IPS-18c (cell line): ENCODE measurements at regions not wholly inside any gene's neighbourhood (a gene's known extent, or its start where the extent isn't known, plus 50 kb on each side); places are given as distances from the start of the nearest gene placed in this dataset.

Experiments
- H3K4me3 ChIP-seq: 2 replicates; pipeline ENCODE4 v1.7.0; 2013; ENCODE audit warnings: low read depth, mild to moderate bottlenecking, low read length, moderate library complexity; ENCODE audit not compliant: insufficient read depth
- H3K9me3 ChIP-seq: one replicate; pipeline ENCODE4 v1.6.1; 2013; ENCODE audit warnings: mild to moderate bottlenecking, low read length, moderate library complexity; ENCODE audit not compliant: control insufficient read depth, insufficient read depth

DNA sequence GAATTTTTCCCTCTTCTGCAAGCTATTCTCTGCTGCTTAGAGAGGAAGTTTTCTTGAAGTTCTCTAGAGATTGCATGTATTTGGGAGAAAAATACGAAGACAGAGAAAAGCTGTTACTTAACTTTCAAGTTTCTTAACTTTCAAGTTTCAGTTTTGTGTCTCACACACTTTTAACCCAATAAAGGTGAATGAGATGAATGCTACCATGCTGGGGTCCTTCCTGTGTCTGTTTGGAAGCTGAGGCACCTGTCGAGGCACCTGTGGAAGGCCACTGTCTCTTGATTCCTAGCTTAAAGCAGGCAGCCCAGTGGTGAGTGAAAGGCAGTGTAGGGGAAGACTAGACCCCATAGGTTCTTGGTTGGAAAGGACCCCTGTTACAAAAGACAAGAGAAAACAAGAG, 372.8 kb upstream of the JARID2 start:
- Histone ChIP-seq H3K4me3 (no peak overlapping the region), H3K9me3 (no peaks in the 10 kb centered on the region)

DNA sequence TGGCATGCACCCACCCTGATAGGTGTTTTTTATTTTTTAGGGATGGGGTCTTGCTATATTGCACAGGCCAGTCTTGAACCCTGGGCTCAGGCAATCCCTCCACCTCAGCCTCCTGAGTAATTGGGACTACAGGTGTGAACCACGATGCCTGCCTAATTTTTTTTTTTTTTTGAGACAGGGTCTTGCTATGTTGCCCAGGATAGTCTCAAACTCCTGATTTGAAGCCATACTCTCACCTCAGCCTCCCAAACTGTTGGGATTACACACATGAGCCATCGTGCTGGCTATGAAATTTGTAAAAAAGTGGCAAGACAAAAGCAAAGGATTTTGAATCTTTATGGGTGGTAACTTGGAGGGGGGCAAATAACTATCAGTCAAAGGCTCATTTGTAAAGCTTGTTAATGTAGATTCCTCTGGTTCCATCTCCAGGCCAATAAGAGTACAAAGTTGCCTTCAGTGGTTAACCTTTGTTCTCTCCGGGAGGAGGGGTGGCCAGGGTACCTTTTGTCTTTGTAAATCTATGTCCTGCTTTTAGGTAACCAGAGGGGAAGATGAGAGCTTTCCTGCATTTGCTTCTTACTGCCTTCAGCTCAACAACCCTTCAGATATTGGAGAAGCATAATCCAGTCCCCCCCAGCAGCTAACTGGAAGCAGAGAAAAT, 372.0 kb upstream of the JARID2 start:
- no peaks in the 10 kb centered on the region for H3K9me3 ChIP-seq
- no peak overlapping the region for H3K4me3 ChIP-seq

DNA sequence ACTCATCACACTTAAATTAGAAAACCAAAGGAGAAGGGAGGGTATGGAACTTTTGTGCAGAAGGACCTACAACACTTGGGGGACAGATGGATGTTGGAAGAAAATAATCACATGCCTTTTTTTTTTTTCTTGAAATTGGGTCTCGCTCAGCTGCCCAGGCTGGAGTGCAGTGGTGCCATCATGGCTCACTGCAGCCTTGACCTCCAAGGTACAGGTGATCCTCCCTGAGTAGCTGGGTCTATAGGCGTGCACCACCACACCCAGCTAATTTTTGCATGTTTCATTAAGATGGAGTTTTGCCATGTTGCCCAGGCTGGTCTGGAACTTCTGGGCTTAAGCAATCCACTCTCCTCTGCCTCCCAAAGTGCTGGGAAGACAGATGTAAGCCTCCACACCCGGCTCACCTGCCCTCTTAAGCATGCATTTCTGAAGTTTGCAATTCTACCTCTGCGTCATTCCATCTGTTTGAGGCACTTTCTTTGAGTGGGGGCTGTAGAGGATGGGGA, 370.8 kb upstream of the JARID2 start:
- Histone ChIP-seq H3K4me3 (no peak overlapping the region), H3K9me3 (no peaks in the 10 kb centered on the region)

DNA sequence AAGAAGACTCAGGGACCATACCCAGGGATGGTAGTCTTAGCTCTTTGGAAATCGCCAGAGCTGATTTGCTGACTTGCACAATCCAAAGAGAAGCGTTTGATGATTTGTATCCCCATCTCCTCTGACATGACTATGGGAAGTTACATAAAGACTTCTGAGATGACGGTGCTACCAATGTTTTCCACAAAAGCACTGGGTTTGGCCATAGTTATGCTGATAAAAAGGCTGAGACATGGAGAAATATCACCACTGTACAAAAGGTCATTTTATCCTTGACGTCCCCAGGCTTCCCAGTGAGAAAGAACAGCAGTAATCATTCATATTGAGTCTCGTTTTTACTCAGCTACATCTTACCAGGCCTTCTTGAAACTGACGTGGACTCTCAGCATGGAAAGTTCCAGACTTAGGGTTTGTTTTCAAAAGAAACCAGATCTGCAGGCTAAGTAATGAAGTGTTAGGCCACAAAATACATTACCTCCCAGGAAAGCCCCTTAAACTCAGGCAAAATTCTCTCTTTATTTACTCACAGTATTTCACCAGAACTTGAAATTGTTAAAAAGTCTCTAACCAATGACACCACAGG, 370.3 kb upstream of the JARID2 start:
- H3K4me3 ChIP-seq = no peak overlapping the region
- H3K9me3 ChIP-seq = no peaks in the 10 kb centered on the region

DNA sequence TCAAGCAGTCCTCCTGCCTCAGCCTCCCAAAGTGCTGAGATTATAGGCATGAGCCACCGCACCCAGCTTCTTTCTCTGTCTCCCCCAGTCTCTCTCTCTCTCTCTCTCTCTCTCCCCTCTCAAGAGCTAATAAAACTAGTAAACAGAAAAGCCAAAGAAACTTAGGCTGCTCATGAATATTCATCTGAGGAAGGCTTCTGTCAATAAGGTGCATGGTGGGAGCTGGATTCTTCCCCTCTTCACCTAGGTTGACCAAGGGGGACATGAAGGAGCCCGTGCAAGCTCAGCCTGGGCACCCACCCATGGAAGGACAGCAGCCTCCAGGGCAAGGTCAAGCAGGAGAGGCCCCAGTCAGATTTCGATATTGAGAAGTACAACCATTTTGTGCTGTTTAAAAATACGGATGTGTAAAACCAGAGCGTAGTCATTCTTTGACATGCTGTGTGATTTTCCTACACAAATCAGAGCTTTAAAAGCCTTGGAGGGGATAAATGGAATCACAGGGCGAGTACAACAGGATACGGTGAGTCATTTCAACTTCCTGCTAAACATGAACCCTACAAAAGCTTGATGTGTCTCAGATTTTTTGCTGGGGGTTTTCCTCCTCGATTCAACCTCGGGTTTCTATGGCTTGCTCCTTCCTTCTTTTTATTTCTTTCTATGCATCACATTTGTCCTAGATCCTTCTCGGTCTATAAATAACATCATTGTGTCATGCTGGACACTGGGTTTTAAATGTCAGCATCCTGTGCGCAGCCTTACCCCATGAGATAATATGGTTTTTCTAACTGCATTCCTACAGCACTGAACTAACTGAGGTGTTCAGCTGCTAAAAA, 368.9 kb upstream of the JARID2 start:
- Histone ChIP-seq H3K9me3 (no peaks in the 10 kb centered on the region), H3K4me3 (no peak overlapping the region)

DNA sequence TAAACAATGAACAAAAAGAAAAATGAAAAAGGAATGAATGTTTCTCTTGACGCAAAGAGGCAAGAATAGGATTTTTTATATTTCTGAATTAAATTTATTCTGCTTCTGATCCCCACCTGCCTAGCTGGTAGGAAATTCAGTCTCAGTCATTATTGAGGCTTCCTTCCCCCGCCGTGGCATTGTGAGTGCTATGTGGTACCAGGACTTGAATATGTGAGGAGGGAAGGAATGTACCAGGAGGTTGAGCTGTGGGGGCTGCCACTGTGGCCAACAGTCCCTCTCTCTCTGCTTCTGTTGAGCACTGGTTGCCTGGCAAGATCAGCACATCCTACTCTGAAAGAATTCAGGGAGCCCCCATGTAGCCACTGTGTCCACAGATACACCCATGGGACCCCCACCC, 368.1 kb upstream of the JARID2 start:
- Histone ChIP-seq H3K9me3 (no peaks in the 10 kb centered on the region), H3K4me3 (no peak overlapping the region)

DNA sequence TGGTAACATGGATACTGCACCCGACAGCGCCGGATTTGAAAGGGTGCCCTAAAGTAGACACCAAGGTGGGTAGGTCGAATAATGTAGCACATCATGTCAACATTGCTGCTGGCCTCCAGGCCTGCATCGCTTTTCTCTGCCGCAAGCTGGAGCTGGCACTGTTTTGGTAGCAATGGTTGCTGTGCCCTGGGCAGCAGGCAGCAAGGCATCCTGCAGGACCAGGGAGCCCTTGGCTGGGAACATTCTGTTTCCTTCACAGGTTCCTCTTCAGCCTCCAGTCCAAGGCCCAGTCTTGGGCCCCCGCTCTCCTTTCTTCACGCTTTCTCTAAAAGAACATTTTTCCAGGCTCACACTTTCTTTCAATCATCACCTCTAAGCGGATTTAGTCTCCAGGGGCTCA, 365.8 kb upstream of the JARID2 start:
- Histone ChIP-seq H3K4me3 (no peak overlapping the region), H3K9me3 (no peaks in the 10 kb centered on the region)

DNA sequence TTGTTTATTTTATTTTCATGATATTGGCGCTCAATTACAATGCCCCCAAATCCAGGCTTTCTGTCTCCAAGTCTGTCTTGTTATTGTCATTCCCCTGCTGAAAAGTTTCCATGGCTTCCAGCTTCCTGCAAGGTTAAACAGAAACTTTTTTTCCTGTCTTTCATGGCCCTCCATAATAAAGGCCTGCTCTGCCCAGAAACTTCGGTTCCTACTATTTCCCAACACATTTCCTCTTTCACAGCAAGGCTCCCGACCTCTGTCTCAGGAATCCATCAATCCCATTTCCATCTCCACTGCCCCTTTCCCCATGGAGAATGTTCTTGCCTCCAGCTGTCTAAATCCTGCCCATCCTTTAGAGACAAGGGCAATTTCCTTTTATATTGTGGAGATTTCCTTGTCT, 365.2 kb upstream of the JARID2 start:
- H3K4me3 ChIP-seq = no peak overlapping the region

DNA sequence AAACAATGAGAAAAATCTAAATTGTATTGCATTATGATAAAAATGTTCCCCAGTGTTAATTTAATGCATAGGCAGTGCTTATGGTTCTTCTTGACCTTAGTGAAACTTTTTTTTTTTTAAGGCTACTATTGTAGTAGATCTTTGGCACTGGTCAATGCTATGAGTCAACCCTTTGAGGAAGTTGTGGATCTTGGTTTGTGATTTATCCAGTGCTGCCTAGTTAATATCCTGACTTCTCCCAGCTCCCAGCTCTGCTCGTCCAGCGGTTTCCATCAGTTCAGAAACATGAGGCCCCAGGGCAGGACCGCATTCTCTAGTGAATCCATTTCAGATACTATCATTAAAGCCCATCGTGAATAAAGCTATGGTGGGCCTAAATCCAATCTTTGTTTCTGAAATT, 364.5 kb upstream of the JARID2 start:
- Histone ChIP-seq H3K9me3 (no peaks in the 10 kb centered on the region), H3K4me3 (no peak overlapping the region)

More for the DNA sequence above, 365.2 kb upstream of the JARID2 start:
- H3K9me3 ChIP-seq = no peaks in the 10 kb centered on the region

DNA sequence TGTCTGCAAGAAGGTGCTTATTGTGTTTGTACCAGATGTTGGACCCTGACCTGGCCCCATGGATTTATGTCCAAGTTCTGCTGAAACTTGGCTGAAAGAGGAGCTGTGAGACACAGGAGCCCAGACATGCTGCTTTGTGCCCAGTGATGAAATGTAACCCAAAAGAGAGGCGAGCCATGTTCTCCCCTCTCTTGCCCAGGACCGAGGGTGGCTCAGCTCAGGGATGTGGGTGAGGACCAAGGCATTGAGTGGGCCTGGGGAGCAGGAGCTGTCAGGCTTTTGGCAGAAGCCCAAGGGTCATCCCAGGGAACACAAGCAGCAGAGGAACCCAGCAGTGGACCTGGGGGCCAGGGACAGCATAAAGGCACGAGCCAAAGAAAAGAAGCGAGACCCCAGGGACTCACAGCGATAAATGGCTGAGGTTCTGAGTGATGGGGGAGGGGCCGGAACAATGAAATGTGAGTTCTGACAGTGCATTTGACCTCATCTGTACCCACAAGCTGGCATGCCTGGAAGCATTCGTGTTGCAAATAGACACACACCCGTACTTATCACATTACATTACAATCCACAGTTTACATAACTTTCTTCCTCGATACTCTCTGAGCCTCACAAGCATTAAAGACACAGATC, 363.4 kb upstream of the JARID2 start:
- Histone ChIP-seq H3K9me3 (no peaks in the 10 kb centered on the region), H3K4me3 (no peak overlapping the region)

DNA sequence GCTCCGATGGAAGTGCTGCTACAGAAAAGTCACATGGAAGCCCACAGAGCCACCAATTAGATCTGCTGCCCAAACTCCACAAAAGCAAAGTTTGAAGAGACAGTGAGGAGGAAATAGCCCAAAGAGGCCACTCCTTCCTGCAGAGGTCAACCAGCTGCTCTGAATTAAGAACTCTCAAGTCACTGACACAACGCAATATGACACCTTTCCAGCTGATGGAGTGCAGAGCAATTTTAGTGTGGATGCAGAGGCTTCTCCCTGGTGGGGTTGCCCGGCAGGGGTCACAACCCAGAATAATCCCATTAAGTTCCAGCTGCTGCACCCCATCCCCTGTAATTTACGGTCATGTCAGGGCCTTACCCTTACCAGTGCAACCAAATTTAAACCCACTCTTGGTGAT, 361.9 kb upstream of the JARID2 start:
- no peak overlapping the region for H3K4me3 ChIP-seq
- H3K9me3 ChIP-seq = no peaks in the 10 kb centered on the region

DNA sequence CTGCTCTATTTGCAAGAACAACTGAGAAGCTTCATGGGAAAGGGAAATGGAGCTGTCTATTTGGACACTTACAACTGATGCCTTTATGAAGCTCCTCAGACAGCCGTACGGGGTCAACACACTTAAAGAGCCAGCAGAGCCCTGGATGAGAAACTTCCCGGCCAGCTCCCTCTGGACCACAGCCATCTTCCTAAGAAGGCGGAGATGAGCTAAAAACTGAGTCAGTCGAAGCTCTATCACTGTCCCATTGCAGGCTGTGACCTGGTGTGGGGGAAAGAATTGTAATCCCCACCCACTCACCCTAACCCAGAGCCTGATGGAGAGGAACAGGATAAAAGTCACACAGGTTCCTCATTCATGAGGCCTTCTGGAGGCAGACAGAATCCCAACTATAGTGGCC, 360.4 kb upstream of the JARID2 start:
- Histone ChIP-seq H3K4me3 (no peak overlapping the region), H3K9me3 (no peaks in the 10 kb centered on the region)

DNA sequence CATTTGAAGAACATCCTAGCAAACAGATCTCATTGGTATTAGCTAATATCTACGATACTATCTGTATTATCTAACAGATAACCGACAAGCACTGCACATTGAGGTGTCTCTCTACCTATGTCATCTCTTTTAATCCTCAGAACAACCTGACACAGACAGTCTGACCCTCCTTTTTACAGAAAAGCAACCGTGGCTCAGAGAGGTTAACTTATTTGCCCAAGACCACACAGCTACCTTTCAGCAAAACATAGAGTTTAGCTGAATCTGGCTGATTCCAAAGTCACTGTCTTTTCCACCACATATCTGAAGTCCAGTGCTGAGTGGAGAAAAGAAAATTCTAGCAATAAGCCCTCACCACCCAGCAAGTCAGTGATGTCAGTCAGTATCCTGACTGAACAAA, 358.7 kb upstream of the JARID2 start:
- Histone ChIP-seq H3K4me3 (no peak overlapping the region), H3K9me3 (no peaks in the 10 kb centered on the region)

DNA sequence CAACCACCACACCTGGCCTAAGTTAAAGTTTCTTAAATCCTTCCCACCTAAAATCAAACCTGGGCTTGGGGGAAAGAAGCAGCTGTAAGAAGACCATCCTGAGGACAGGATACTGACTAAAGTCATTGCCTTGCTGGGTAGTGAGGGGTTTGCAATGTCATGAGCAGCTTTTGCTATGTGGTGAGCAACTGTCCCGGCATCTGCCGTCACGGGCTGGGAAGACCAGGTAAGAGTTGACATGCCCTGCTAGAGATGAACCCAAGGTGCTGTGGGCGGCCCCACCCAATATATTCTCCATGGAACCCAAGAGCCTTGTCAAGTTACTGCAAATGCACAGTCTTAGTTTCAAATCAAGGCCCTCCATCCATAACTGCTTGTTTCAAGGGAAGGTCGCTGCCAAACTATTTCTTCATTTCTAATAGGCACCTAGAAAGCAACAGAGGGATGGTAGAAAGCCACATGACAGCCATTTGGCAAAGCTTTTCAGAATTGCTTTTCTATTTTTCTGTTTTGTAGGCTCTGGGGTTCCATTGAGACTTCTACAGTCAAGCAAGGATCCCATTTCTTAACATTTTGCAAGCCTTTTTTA, 357.8 kb upstream of the JARID2 start:
- H3K9me3 ChIP-seq = no peaks in the 10 kb centered on the region
- no peak overlapping the region for H3K4me3 ChIP-seq

DNA sequence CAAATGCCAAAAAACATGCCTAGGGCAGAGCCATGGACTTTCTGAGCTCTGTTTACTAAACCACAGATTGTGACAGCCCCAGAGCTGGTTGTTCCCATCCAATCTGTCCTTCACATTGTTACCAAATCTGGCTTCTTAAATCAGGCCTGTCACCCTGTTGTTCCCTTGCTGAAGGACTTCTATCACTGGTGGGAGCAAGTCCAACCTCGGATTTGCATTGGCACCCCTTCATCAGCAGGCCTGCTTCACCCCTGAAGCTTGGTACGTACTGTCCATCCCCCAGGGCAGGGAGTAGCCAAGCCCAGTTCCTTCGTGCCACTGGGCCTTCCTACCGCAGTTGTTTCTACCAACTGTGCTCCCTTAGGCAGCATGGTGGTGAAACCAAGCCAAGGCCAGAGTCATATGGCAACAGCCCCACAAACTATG, 357.3 kb upstream of the JARID2 start:
- Histone ChIP-seq H3K4me3 (no peak overlapping the region), H3K9me3 (no peaks in the 10 kb centered on the region)

DNA sequence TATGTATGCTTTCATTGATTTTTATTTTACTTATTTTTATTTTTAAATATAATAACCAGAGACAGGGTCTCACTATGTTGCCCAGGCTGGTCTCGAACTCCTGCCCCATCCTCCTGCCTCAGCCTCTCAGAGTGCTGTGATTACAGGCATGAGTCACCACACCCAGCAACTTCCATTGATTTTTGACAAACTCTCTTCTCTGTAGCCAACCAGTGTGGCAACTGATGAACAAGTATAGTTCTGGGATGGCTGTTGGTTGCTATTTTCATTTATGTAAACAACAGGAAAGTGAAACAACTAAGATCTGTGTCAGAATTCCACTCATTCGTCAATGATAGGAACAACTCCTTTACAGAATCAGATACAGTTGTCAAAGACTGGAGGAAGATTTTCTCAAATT, 356.7 kb upstream of the JARID2 start:
- no peaks in the 10 kb centered on the region for H3K9me3 ChIP-seq
- H3K4me3 ChIP-seq = no peak overlapping the region
